Hepatocyte (in vitro differentiated cells): ENCODE measurements at regions not wholly inside any gene's neighbourhood (a gene's known extent, or its start where the extent isn't known, plus 50 kb on each side); places are given as distances from the start of the nearest gene placed in this dataset.

Experiments used
- CTCF ChIP-seq: fragments of 200-600 bp; sonication (generic); IDR thresholded peaks from 2 replicates; pipeline ENCODE4 v1.5.1; 2016; ENCODE audit warnings: antibody characterized with exemption, mild to moderate bottlenecking; ENCODE audit not compliant: poor library complexity
- EZH2 ChIP-seq: fragments of 200-600 bp; sonication (generic); IDR thresholded peaks from 2 replicates; pipeline ENCODE4 v1.6.1; 2016; ENCODE audit warnings: antibody characterized with exemption, mild to moderate bottlenecking, borderline replicate concordance

GRCh38 chr5:61730866-61731265 is 398.8 kb downstream of the ZSWIM6 start:
- TF ChIP-seq CTCF = no peak
- TF ChIP-seq EZH2 = no peak
